ENCODE measurements at regions not wholly inside any gene's neighbourhood (a gene's known extent, or its start where the extent isn't known, plus 50 kb on each side); places are given as distances from the start of the nearest gene placed in this dataset.
A peak's percentile ranks its signal among the peaks of the same experiment; 100 is the strongest.

GRCh38 chr16:65510241-65510640 lies 388.4 kb upstream of the CDH11 start:
- Mint-ChIP-seq H3K4me3 (no peak overlapping the region), H3K27me3 (ENCODE audit: low read depth) (no peaks in the 10 kb centered on the region), H3K9me3 (peaks cover 4% of the 10 kb centered on the region), H3K4me1 (peaks cover 17% of the 10 kb centered on the region), H3K36me3 (no peaks in the 10 kb centered on the region), H3K27ac (peak overlapping the region; percentile 39)
- no peak for DNase-seq (ENCODE audit: low spot score in 2 of 2, unreplicated experiment in 2 of 2)
- TF ChIP-seq CTCF (IDR thresholded peaks at IDR 0.05; ENCODE audit: unreplicated experiment), result no peak

GRCh38 chr16:65509172-65509571 lies 387.3 kb upstream of the CDH11 start:
- no peak for TF ChIP-seq CTCF (IDR thresholded peaks at IDR 0.05; ENCODE audit: unreplicated experiment)
- peaks cover 4% of the 10 kb centered on the region for H3K9me3 Mint-ChIP-seq
- H3K36me3 Mint-ChIP-seq, result no peaks in the 10 kb centered on the region
- no peak overlapping the region for H3K27ac Mint-ChIP-seq
- no peaks in the 10 kb centered on the region for H3K27me3 Mint-ChIP-seq (ENCODE audit: low read depth)
- H3K4me1 Mint-ChIP-seq, result peaks cover 11% of the 10 kb centered on the region
- no peak for DNase-seq (ENCODE audit: low spot score in 2 of 2, unreplicated experiment in 2 of 2)
- H3K4me3 Mint-ChIP-seq, result no peak overlapping the region

GRCh38 chr16:65500919-65501318 lies 379.1 kb upstream of the CDH11 start:
- H3K4me1 Mint-ChIP-seq, result peaks cover 5% of the 10 kb centered on the region
- no peak overlapping the region for H3K4me3 Mint-ChIP-seq
- H3K36me3 Mint-ChIP-seq, result no peaks in the 10 kb centered on the region
- H3K9me3 Mint-ChIP-seq, result no peaks in the 10 kb centered on the region
- H3K27ac Mint-ChIP-seq, result no peak overlapping the region
- DNase-seq (ENCODE audit: low spot score in 2 of 2, unreplicated experiment in 2 of 2), result no peak
- TF ChIP-seq CTCF (IDR thresholded peaks at IDR 0.05; ENCODE audit: unreplicated experiment), result no peak
- no peaks in the 10 kb centered on the region for H3K27me3 Mint-ChIP-seq (ENCODE audit: low read depth)

- no peaks in the 10 kb centered on the region for H3K27me3 Mint-ChIP-seq (ENCODE audit: low read depth)
- no peak for TF ChIP-seq CTCF (IDR thresholded peaks at IDR 0.05; ENCODE audit: unreplicated experiment)
- H3K4me1 Mint-ChIP-seq, result peaks cover 5% of the 10 kb centered on the region
- H3K9me3 Mint-ChIP-seq, result no peaks in the 10 kb centered on the region
- no peak overlapping the region for H3K4me3 Mint-ChIP-seq
- no peaks in the 10 kb centered on the region for H3K36me3 Mint-ChIP-seq
- no peak overlapping the region for H3K27ac Mint-ChIP-seq
- DNase-seq (ENCODE audit: low spot score in 2 of 2, unreplicated experiment in 2 of 2), result no peak
Measured at GRCh38 chr16:65500007-65500406, 378.1 kb upstream of the CDH11 start.

DNA sequence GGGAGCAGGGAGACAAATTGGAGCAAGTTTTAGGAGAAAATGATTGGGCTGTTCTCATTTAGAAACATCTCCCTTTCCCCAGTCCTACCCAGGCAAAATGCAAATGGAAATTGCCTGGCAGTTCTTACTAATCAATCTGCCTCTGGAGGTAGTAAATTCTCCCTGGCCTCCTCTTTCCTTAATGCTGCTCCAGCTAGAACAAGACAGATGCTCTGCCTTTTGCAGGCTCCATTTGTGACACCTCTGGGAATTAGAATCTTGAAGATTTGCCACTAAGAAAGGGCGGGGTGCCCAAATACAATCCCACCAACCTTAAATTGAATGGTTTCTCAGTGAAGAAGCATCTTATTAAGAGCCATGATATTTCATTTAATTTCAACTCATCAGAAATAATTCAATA lies 377.7 kb upstream of the CDH11 start:
- no peaks in the 10 kb centered on the region for H3K27me3 Mint-ChIP-seq (ENCODE audit: low read depth)
- no peaks in the 10 kb centered on the region for H3K9me3 Mint-ChIP-seq
- no peaks in the 10 kb centered on the region for H3K36me3 Mint-ChIP-seq
- no peak for DNase-seq (ENCODE audit: low spot score in 2 of 2, unreplicated experiment in 2 of 2)
- TF ChIP-seq CTCF (IDR thresholded peaks at IDR 0.05; ENCODE audit: unreplicated experiment), result no peak
- no peak overlapping the region for H3K27ac Mint-ChIP-seq
- H3K4me1 Mint-ChIP-seq, result peaks cover 5% of the 10 kb centered on the region
- H3K4me3 Mint-ChIP-seq, result no peak overlapping the region

- H3K4me1 Mint-ChIP-seq, result peaks cover 10% of the 10 kb centered on the region
- no peak for DNase-seq (ENCODE audit: low spot score in 2 of 2, unreplicated experiment in 2 of 2)
- peaks cover 3% of the 10 kb centered on the region for H3K9me3 Mint-ChIP-seq
- H3K27me3 Mint-ChIP-seq (ENCODE audit: low read depth), result no peaks in the 10 kb centered on the region
- H3K27ac Mint-ChIP-seq, result no peak overlapping the region
- H3K4me3 Mint-ChIP-seq, result no peak overlapping the region
- TF ChIP-seq CTCF (IDR thresholded peaks at IDR 0.05; ENCODE audit: unreplicated experiment), result no peak
- no peaks in the 10 kb centered on the region for H3K36me3 Mint-ChIP-seq
Measured at GRCh38 chr16:65497571-65497970, 375.7 kb upstream of the CDH11 start.

Measured in mesothelial cell of epicardium (in vitro differentiated cells).